ENCODE measurements at regions not wholly inside any gene's neighbourhood (a gene's known extent, or its start where the extent isn't known, plus 50 kb on each side); places are given as distances from the start of the nearest gene placed in this dataset.
"Not testable (repeated sequence)": the region's sequence is repeated elsewhere in the genome, so short reads cannot be mapped to it uniquely, and the experiment has no call there.

DNA sequence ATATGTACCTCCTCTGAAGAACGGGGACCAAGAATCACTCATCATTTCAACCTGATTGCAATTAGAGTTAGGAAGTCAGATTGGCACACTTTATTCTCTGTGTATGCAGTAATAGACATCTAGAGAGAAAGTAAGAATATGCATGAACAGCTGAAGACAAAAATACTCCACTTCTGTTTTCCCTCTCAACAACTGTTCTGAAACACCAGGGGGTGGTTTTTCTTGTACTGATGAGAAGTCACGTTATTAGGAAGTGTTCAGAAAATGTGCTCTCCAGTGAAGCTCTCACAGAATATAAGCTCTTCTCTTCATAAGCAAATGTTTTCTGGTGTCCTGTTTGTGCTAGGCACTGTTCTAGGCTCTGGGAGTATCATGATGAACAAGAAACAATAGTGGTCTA lies 531.7 kb upstream of the C9orf72 start:
- no peak for TF ChIP-seq ZNF274 (IDR thresholded peaks at IDR 0.05; ENCODE audit: low read depth, low read length)
- no peak overlapping the region for H3K4me3 ChIP-seq (ENCODE audit: low read length)

DNA sequence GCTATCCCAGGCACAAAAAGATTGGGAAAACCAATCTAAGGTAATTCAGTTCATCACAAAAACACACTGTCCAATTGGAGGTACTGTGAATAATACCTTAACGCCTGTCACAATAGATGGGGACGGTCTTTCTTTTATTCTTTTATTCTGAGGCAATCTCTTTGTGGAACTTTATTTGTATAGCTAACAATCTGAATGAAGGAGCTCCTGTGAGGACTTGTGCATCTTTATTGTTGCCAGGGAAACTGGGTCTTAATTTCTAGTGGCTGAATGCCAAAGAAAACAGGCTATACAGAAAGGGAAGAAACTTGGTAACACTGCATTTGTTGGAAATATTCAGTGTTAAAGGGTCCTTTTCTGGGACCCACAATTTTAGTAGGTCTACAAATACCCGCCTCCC lies 546.9 kb upstream of the C9orf72 start:
- no peak overlapping the region for H3K4me3 ChIP-seq (ENCODE audit: low read length)
- TF ChIP-seq ZNF274 (IDR thresholded peaks at IDR 0.05; ENCODE audit: low read depth, low read length): no peak

DNA sequence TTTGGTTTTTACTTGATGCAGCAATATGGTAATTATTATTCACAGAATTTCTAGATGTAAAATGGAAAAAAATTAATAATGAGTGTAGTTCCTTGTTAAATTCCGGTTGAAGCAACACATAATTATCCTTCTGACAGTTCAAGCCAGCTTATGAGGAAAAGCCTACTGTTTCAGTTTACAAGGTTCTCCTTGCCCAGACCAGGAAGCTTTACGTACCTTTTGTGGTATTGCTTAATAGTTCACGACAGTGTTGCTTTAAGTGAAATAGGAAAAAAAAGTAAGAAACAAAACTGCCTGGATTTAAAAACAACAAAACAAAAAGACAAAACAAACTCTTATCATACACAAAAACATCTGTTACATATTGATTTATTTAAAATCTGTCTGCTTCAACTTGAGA lies 547.3 kb upstream of the C9orf72 start:
- TF ChIP-seq ZNF274 (IDR thresholded peaks at IDR 0.05; ENCODE audit: low read depth, low read length): no peak
- H3K4me3 ChIP-seq (ENCODE audit: low read length): no peak overlapping the region

DNA sequence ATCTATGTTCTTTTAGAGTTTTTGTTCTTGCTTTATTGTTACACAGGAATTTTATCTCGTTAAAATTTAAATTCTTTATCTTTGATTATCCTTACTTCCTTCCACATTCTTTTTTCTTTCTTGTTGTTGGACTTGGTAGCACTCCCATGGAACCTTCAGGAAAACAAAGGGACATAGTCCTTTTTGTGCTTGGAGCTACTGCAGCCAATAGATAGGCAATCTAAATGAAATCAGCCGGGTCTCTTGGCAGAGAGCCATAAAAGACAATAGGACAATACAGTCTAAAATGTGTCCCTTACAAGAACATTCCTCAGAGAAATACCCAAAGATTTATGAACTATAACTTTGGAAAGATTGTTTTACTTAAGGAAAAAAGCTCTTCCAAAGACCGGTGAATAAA lies 548.1 kb upstream of the C9orf72 start:
- no peak for TF ChIP-seq ZNF274 (IDR thresholded peaks at IDR 0.05; ENCODE audit: low read depth, low read length)
- H3K4me3 ChIP-seq (ENCODE audit: low read length): no peak overlapping the region

DNA sequence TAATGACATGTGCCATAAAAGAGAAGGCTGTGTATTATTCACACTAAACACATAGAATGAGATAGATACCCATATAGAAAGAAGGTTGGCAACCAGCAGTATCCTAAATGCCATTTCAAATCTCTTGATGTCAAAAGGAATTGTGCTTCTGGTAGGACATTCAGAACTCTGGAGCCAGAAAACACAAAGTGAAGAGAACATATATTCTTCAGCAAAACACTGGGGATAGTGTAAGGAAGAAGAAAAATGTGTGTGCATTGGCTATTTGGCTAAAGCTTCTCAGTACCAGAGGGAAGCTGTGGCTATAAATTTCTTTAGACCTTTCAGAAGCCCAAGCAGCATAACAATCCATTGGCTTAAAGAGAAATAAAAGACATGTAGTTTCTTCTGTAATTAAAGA lies 551.6 kb upstream of the C9orf72 start:
- no peak for TF ChIP-seq ZNF274 (IDR thresholded peaks at IDR 0.05; ENCODE audit: low read depth, low read length)
- H3K4me3 ChIP-seq (ENCODE audit: low read length): no peak overlapping the region

DNA sequence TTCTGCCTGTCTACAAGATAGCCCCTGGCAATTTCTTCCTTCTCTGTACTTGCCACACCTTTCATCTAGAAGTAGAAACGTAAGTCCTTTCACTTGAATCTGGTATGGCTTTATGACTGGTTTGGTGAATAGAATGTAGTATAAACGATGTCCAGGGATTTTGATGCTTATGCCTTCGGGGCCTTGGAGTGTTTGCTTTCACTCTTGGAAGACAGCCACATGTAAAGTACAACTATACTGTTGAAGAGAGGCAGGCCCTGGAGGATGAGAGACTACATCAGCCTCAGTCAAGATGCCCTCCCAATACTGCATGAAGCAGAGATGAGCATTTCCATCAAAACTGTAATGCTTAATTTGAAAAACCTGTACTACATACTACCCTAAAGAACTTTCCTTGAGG lies 553.8 kb upstream of the C9orf72 start:
- no peak for TF ChIP-seq ZNF274 (IDR thresholded peaks at IDR 0.05; ENCODE audit: low read depth, low read length)
- no peak overlapping the region for H3K4me3 ChIP-seq (ENCODE audit: low read length)

DNA sequence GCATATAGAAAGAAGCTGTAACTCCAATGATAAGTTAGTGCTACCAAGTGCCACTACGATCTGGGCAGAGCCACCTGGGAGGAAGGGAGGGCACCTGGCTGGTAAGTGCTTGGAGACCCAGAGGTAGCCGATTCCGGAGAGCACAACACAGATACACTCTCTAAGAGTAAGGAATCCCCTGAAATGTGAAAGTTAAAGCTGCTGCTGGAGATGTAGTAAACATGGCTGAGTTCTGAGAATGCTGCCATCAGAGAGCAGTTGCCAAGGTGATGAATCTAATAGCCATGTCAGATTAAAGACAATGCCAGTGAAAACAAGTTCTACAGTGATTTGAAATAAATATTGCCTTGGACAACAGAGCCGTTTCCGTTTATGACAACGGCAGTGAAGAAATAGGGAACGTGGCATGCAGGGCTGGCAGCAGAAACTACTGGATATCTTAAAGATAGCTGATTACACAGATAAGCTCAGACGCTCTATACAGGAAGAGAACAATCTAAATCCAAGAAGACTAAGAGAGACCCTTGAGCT lies 561.2 kb upstream of the C9orf72 start:
- no peak for TF ChIP-seq ZNF274 (IDR thresholded peaks at IDR 0.05; ENCODE audit: low read depth, low read length)
- no peak overlapping the region for H3K4me3 ChIP-seq (ENCODE audit: low read length)

DNA sequence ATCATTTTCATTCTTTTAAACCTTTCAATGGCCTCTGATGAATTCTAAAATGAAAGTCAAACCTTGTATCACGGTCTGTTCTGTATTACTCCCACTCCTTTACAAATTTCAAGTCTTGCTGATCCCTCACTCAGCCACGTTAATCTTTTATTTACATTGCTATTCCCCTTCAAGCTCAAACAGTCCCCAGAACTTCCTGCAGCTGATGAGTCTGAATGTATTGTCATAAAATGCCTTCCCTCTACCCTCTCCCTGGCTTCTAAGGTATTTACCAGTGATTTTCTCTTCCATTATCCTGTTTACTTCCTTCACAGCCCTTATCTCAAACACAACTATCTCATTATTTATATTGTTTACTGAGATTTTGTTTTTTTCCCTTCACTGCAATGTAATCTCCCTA lies 562.3 kb upstream of the C9orf72 start:
- H3K4me3 ChIP-seq (ENCODE audit: low read length): no peak overlapping the region
- TF ChIP-seq ZNF274 (IDR thresholded peaks at IDR 0.05; ENCODE audit: low read depth, low read length): no peak

DNA sequence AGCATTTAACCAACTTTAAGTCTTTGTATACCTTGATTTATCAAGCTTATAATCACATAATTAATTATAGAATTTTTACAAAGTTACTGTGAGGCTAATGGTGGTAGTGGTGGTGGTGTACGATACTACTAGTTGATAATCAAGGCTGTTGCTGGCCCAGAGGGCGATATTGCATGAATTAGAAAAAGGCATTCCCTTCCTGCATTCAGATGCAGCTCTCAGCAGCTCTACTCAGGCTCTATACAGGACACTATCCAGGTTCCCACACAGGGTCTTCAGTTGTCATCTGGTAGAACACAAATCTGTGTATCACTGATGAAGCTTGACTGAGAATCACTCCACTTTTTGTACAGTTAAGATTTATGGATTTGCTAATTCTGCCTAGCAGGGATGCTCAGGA lies 562.8 kb upstream of the C9orf72 start:
- TF ChIP-seq ZNF274 (IDR thresholded peaks at IDR 0.05; ENCODE audit: low read depth, low read length): no peak

DNA sequence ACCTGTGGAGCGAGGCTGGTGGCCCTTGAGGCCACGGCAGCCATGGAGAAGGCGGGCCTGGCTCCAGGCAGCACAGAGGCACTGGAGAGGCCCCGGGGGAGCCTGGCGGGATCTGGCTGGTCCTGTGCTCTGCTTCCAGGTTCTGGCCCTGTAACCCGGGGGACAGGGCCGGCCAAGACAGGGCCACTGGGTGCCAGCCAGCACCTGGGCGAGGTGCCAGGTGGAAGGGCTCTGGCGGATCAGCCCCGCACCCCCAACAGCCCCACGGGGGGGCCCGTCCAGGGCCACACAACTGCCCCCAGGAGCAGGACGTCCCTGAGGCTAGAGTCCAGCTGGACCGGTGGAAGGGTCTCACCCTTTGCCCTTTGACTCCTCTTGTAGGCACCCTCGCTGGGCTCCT lies 574.1 kb upstream of the C9orf72 start:
- H3K4me3 ChIP-seq (ENCODE audit: low read length): not testable (repeated sequence)

More for the DNA sequence above, 562.8 kb upstream of the C9orf72 start:
- H3K4me3 ChIP-seq (ENCODE audit: low read length): no peak overlapping the region

DNA sequence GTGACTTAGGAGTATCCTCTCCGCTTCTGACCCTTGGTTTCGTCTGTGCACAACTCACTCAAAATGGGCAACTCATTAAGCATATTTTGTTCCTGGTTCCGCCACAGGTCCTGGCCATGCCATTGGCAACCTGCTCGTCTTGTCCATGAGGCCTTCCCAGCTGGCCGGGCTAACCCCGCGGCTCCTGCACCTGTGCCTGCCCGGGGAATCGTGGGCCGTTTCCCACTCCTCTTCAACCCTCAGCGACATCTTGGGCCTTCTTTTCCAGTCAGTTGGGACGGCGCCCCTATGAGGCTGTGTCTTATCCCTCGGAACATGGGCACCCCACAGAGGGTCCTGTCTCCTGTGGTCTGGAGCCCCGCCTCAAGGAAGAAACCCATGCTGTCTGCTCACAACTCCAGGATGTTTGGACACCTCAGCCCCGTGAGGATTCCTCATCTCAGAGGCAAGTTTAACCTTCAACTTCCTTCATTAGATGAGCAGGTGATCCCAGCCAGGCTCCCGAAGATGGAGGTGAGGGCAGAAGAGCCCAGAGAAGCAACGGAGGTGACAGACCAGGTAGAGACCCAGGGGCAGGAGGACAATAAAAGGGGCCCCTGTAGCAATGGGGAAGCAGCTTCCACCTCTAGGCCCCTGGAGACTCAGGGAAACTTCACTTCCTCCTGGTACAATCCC lies 574.8 kb upstream of the C9orf72 start:
- H3K4me3 ChIP-seq (ENCODE audit: low read length): not testable (repeated sequence)

DNA sequence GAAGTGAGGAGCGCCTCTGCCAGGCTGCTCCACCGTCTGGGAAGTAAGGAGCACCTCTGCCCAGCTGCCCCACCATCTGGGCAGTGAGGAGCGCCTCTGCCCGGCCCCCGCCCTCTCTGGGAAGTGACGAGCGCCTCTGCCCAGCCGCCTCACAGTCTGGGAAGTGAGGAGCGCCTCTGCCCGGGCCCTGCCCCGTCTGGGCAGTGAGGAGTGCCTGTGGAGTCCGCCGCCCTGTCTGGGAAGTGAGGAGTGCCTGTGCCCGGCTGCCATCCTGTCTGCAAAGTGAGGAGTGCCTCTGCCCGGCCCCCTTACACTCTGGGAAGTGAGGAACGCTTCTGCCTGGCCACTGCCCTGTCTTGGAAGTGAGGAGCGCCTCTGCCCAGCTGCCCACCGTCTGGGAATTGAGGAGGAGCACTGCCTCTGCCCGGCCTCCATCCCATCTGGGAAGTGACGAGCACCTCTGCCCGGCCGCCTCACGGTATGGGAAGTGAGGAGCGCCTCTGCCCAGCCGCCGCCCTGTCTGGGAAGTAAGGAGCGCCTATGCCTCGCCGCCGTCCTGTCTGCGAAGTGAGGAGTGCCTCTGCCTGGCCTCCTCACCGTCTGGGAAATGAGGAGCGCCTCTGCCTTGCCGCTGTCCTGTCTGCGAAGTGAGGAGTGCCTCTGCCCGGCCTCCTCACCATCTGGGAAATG lies 576.2 kb upstream of the C9orf72 start:
- not testable (repeated sequence) for H3K4me3 ChIP-seq (ENCODE audit: low read length)

DNA sequence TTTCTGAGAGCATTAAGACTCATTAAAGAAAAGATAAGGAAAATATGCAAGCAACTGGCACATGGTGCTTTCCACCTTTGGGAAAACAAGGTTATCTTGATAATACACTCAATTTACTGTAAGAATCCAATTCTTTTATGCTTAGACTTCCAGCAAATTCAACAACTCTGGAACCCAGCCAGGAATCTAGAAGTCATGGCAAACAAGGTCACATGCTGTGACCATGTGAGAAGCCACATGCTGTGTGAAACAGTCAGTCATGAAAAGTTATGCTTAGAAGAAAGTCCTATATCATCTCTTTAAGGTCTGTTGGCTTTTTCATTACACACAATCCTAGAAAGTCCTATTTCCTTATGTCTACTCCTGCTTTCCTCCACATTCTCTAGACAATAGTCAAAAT lies 581.8 kb upstream of the C9orf72 start:
- no peak for TF ChIP-seq ZNF274 (IDR thresholded peaks at IDR 0.05; ENCODE audit: low read depth, low read length)
- H3K4me3 ChIP-seq (ENCODE audit: low read length): no peak overlapping the region

DNA sequence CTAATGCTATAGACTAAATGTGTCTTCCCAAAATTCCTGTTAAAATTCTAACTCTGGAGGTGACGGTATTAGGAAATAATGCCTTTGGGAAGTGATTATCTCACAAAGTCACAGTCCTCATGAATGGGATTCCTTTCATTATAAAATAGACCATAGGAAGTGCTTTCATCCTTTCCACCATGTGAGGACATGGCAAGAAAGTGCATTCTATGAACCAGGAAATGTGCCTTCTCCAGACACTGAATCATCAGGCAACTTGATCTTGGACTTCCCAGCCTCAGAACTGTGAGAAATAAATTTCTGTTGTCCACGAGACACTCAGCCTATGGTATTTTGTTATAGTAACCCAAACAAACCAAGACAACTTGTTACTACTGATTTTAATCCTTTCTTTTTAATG lies 582.4 kb upstream of the C9orf72 start:
- TF ChIP-seq ZNF274 (IDR thresholded peaks at IDR 0.05; ENCODE audit: low read depth, low read length): no peak
- H3K4me3 ChIP-seq (ENCODE audit: low read length): no peak overlapping the region

DNA sequence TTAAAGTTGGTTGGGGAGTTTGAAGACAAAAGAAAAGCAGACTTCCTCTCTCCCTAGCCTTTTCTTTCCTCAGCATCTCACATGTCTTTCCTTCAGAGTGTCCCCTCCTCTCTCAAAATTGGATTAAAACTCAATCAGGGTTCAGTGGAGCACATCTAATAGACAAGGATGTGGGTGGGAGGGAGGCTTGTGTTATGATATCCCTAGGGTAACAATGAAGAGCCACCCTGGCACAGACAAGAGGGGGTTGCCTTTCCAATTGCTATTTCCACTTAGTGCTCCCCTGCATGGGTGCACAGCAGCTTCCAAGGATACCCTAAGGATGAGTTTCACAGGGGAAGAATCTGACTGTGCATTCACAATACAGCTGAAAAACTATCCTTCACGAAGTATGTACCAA lies 585.2 kb upstream of the C9orf72 start:
- TF ChIP-seq ZNF274 (IDR thresholded peaks at IDR 0.05; ENCODE audit: low read depth, low read length): no peak
- H3K4me3 ChIP-seq (ENCODE audit: low read length): no peak overlapping the region

DNA sequence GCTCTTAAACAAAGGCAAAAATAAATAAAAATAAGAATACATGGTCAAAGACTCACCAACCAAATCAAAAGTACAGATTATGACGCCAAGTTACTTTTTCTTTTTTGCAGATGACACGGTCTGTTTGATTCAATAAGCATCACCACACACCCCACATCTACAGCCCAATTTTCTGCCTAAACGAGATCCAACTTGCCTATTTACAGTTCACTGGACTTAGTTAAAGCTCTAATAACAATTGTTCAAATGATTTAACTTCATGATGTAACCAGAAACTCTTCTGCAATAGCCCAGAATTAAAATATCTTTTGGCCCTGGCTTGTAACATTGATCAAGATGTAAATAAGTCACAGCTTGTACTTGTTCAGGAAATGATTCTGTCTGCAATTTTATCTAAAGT lies 590.3 kb upstream of the C9orf72 start:
- TF ChIP-seq ZNF274 (IDR thresholded peaks at IDR 0.05; ENCODE audit: low read depth, low read length): no peak
- no peak overlapping the region for H3K4me3 ChIP-seq (ENCODE audit: low read length)

Data from GM08714 (cell line).